ENCODE measurements at regions not wholly inside any gene's neighbourhood (a gene's known extent, or its start where the extent isn't known, plus 50 kb on each side); places are given as distances from the start of the nearest gene placed in this dataset.

GRCh38 chr2:12315224-12315623, 401.5 kb upstream of the TRIB2 start:
- DNase-seq (ENCODE audit: low read depth in 2 of 2) = no peak

GRCh38 chr2:12316476-12316875, 400.3 kb upstream of the TRIB2 start:
- DNase-seq (ENCODE audit: low read depth in 2 of 2) = no peak

GRCh38 chr2:12317286-12317685, 399.4 kb upstream of the TRIB2 start:
- DNase-seq (ENCODE audit: low read depth in 2 of 2) = no peak

- DNase-seq (ENCODE audit: low read depth in 2 of 2) = no peak
These were observed 398.8 kb upstream of the TRIB2 start for GRCh38 chr2:12317814-12318426.

GRCh38 chr2:12318427-12319057, 398.2 kb upstream of the TRIB2 start:
- DNase-seq (ENCODE audit: low read depth in 2 of 2) = no peak

- no peak for DNase-seq (ENCODE audit: low read depth in 2 of 2)
These were observed 396.6 kb upstream of the TRIB2 start for GRCh38 chr2:12320027-12320734.

- DNase-seq (ENCODE audit: low read depth in 2 of 2) = no peak
These were observed 395.6 kb upstream of the TRIB2 start for GRCh38 chr2:12320991-12321641.

- DNase-seq (ENCODE audit: low read depth in 2 of 2) = no peak
These were observed 394.9 kb upstream of the TRIB2 start for GRCh38 chr2:12321886-12322285.

- DNase-seq (ENCODE audit: low read depth in 2 of 2) = no peak
These were observed 390.9 kb upstream of the TRIB2 start for GRCh38 chr2:12325806-12326205.

GRCh38 chr2:12326449-12327190, 390.1 kb upstream of the TRIB2 start:
- DNase-seq (ENCODE audit: low read depth in 2 of 2) = no peak

- DNase-seq (ENCODE audit: low read depth in 2 of 2) = no peak
These were observed 385.8 kb upstream of the TRIB2 start for GRCh38 chr2:12330916-12331315.

GRCh38 chr2:12331698-12332097, 385.0 kb upstream of the TRIB2 start:
- no peak for DNase-seq (ENCODE audit: low read depth in 2 of 2)

- DNase-seq (ENCODE audit: low read depth in 2 of 2) = no peak
These were observed 383.4 kb upstream of the TRIB2 start for GRCh38 chr2:12333293-12333692.

GRCh38 chr2:12334412-12334966, 382.2 kb upstream of the TRIB2 start:
- DNase-seq (ENCODE audit: low read depth in 2 of 2) = no peak

GRCh38 chr2:12335131-12335530, 381.6 kb upstream of the TRIB2 start:
- no peak for DNase-seq (ENCODE audit: low read depth in 2 of 2)

GRCh38 chr2:12335995-12336394, 380.7 kb upstream of the TRIB2 start:
- DNase-seq (ENCODE audit: low read depth in 2 of 2) = no peak

- DNase-seq (ENCODE audit: low read depth in 2 of 2) = no peak
These were observed 377.6 kb upstream of the TRIB2 start for GRCh38 chr2:12338946-12339697.

GRCh38 chr2:12340164-12340563, 376.6 kb upstream of the TRIB2 start:
- DNase-seq (ENCODE audit: low read depth in 2 of 2) = no peak

- DNase-seq (ENCODE audit: low read depth in 2 of 2) = no peak
These were observed 375.5 kb upstream of the TRIB2 start for GRCh38 chr2:12341215-12341614.

GRCh38 chr2:12341920-12342319, 374.8 kb upstream of the TRIB2 start:
- DNase-seq (ENCODE audit: low read depth in 2 of 2) = no peak

- DNase-seq (ENCODE audit: low read depth in 2 of 2) = no peak
These were observed 373.6 kb upstream of the TRIB2 start for GRCh38 chr2:12343141-12343540.
